Astrocyte of the cerebellum (primary cell): ENCODE measurements at regions not wholly inside any gene's neighbourhood (a gene's known extent, or its start where the extent isn't known, plus 50 kb on each side); places are given as distances from the start of the nearest gene placed in this dataset.
"Not testable (repeated sequence)": the region's sequence is repeated elsewhere in the genome, so short reads cannot be mapped to it uniquely, and the experiment has no call there.

Experiments used
- DNase-seq: peaks from one replicate; pipeline ENCODE4 v3.0.0-alpha.2; 2011; ENCODE audit warnings: low read depth
- H3K4me3 ChIP-seq: 2 replicates; pipeline ENCODE4 v1.5.1; 2011; ENCODE audit warnings: mild to moderate bottlenecking, low read depth, low read length, moderate library complexity
- CTCF ChIP-seq: IDR thresholded peaks from 2 replicates; pipeline ENCODE4 v1.5.1; 2012; ENCODE audit warnings: low read length, low read depth, moderate library complexity, mild to moderate bottlenecking; ENCODE audit errors: missing control alignments
- in situ Hi-C: cut with HindIII; loops from 2 replicates; pipeline ENCODE4 v1.10.0; 2017; ENCODE audit warnings: low sequenced_read_pairs

- TF ChIP-seq CTCF = no peak
- DNase-seq = no peak
- H3K4me3 ChIP-seq = no peak overlapping the region
- in situ Hi-C loops = no loop called here
Observed at GRCh38 chr2:144776766-144777165, 256.8 kb upstream of the ZEB2 start.

- in situ Hi-C loops = no loop called here
- DNase-seq = no peak
- H3K4me3 ChIP-seq = no peak overlapping the region
- TF ChIP-seq CTCF = no peak
Observed at GRCh38 chr2:144774809-144775208, 254.9 kb upstream of the ZEB2 start.

- in situ Hi-C loops = no loop called here
- no peak for TF ChIP-seq CTCF
- no peak for DNase-seq
- H3K4me3 ChIP-seq = no peak overlapping the region
Observed at GRCh38 chr2:144771348-144771747, 251.4 kb upstream of the ZEB2 start.

GRCh38 chr2:144770616-144771230, 250.8 kb upstream of the ZEB2 start:
- in situ Hi-C loops = no loop called here
- TF ChIP-seq CTCF = no peak

GRCh38 chr2:144760939-144761338, 241.0 kb upstream of the ZEB2 start:
- in situ Hi-C loops, DNase-seq, H3K4me3 ChIP-seq: not testable (repeated sequence)

More at GRCh38 chr2:144770616-144771230, 250.8 kb upstream of the ZEB2 start:
- no peak overlapping the region for H3K4me3 ChIP-seq
- no peak for DNase-seq

GRCh38 chr2:144759746-144760145, 239.8 kb upstream of the ZEB2 start:
- H3K4me3 ChIP-seq = no peak overlapping the region
- TF ChIP-seq CTCF = no peak
- DNase-seq = no peak
- in situ Hi-C loops = no loop called here

- in situ Hi-C loops, DNase-seq, H3K4me3 ChIP-seq: not testable (repeated sequence)
Observed at GRCh38 chr2:144758196-144758595, 238.3 kb upstream of the ZEB2 start.

- DNase-seq = no peak
- in situ Hi-C loops = no loop called here
- no peak for TF ChIP-seq CTCF
- H3K4me3 ChIP-seq = no peak overlapping the region
Observed at GRCh38 chr2:144753416-144753815, 233.5 kb upstream of the ZEB2 start.
